ENCODE measurements at regions not wholly inside any gene's neighbourhood (a gene's known extent, or its start where the extent isn't known, plus 50 kb on each side); places are given as distances from the start of the nearest gene placed in this dataset.

GRCh38 chr14:97369901-97370300 lies 572.7 kb downstream of the VRK1 start:
- Histone ChIP-seq H4K20me1 (ENCODE audit: insufficient read depth) (no peaks in the 10 kb centered on the region), H3K9ac (ENCODE audit: low read length) (no peak overlapping the region), H3K79me2 (replicated peaks; ENCODE audit: insufficient read depth, low read length) (no peaks in the 10 kb centered on the region), H3K9me2 (ENCODE audit: insufficient read depth, low read length) (no peaks in the 10 kb centered on the region), H3K9me3 (ENCODE audit: low read length) (no peaks in the 10 kb centered on the region), H3K27me3 (ENCODE audit: insufficient read depth, low read depth, low read length) (no peaks in the 10 kb centered on the region), H3K4me3 (ENCODE audit: low read length) (no peak overlapping the region), H3K27ac (ENCODE audit: low read length) (no peak overlapping the region), H3K36me3 (ENCODE audit: insufficient read depth, low read length) (no peaks in the 10 kb centered on the region), H2AFZ (ENCODE audit: low read depth, low read length) (no peak overlapping the region), H3K4me2 (ENCODE audit: low read length) (no peak overlapping the region), H3F3A (ENCODE audit: insufficient read depth, low read length, poor library complexity, severe bottlenecking) (no peaks in the 10 kb centered on the region)
- TF ChIP-seq RAD21 (conservative IDR thresholded peaks at IDR 0.05) = no peak
- TF ChIP-seq REST (IDR thresholded peaks at IDR 0.05; ENCODE audit: borderline replicate concordance) = no peak
- no peak for TF ChIP-seq TAF1 (IDR thresholded peaks at IDR 0.05; ENCODE audit: low read depth)
- no peak for TF ChIP-seq CTCF (IDR thresholded peaks at IDR 0.05; ENCODE audit: poor library complexity, severe bottlenecking)
- TF ChIP-seq EP300 (conservative IDR thresholded peaks at IDR 0.05; ENCODE audit: poor library complexity, severe bottlenecking) = no peak

GRCh38 chr14:97376310-97376709 lies 579.1 kb downstream of the VRK1 start:
- H3K4me2 ChIP-seq (ENCODE audit: low read length) = no peak overlapping the region
- H3K79me2 ChIP-seq (replicated peaks; ENCODE audit: insufficient read depth, low read length) = no peaks in the 10 kb centered on the region
- no peaks in the 10 kb centered on the region for H3K27me3 ChIP-seq (ENCODE audit: insufficient read depth, low read depth, low read length)
- H3K36me3 ChIP-seq (ENCODE audit: insufficient read depth, low read length) = no peaks in the 10 kb centered on the region
- H3K9me3 ChIP-seq (ENCODE audit: low read length) = no peaks in the 10 kb centered on the region
- no peak overlapping the region for H3K27ac ChIP-seq (ENCODE audit: low read length)
- H3K9ac ChIP-seq (ENCODE audit: low read length) = no peak overlapping the region
- TF ChIP-seq EZH2 (IDR thresholded peaks at IDR 0.05; ENCODE audit: borderline replicate concordance, insufficient read depth, low read length, poor library complexity, severe bottlenecking) (no peak), CTCF (IDR thresholded peaks at IDR 0.05; ENCODE audit: poor library complexity, severe bottlenecking) (no peak), REST (IDR thresholded peaks at IDR 0.05; ENCODE audit: borderline replicate concordance) (no peak), SMC3 (conservative IDR thresholded peaks at IDR 0.05; ENCODE audit: poor library complexity) (no peak), POLR2AphosphoS5 (IDR thresholded peaks at IDR 0.05) (no peak), RAD21 (conservative IDR thresholded peaks at IDR 0.05) (no peak), TAF1 (IDR thresholded peaks at IDR 0.05; ENCODE audit: low read depth) (no peak)
- H3K4me3 ChIP-seq (ENCODE audit: low read length) = no peak overlapping the region
- H4K20me1 ChIP-seq (ENCODE audit: insufficient read depth) = no peaks in the 10 kb centered on the region
- H2AFZ ChIP-seq (ENCODE audit: low read depth, low read length) = no peak overlapping the region
- H3K9me2 ChIP-seq (ENCODE audit: insufficient read depth, low read length) = no peaks in the 10 kb centered on the region
- peaks cover 4% of the 10 kb centered on the region for H3F3A ChIP-seq (ENCODE audit: insufficient read depth, low read length, poor library complexity, severe bottlenecking)

Data from neural cell (in vitro differentiated cells).